HepG2 (cell line): ENCODE measurements at regions not wholly inside any gene's neighbourhood (a gene's known extent, or its start where the extent isn't known, plus 50 kb on each side); places are given as distances from the start of the nearest gene placed in this dataset.

Experiments used
- ARNT ChIP-seq: fragments of 450-650 bp; IDR thresholded peaks from 2 replicates; pipeline ENCODE4 v1.6.1; 2017
- BHLHE40 ChIP-seq: IDR thresholded peaks from 2 replicates; pipeline ENCODE4 v1.6.1; 2011; ENCODE audit warnings: low read length, improper control_type of control experiment
- CAMTA2 ChIP-seq: sonication (generic); formaldehyde crosslinking; IDR thresholded peaks from 2 replicates; pipeline ENCODE4 v1.4.0; 2020; ENCODE audit warnings: mild to moderate bottlenecking, missing genetic modification reagents, borderline replicate concordance
- CENPX ChIP-seq: sonication (generic); formaldehyde crosslinking; IDR thresholded peaks from 2 replicates; pipeline ENCODE4 v1.9.0; 2021; ENCODE audit warnings: mild to moderate bottlenecking, missing genetic modification reagents, moderate library complexity
- FOXJ3 ChIP-seq: sonication (generic); formaldehyde crosslinking; IDR thresholded peaks from 2 replicates; pipeline ENCODE4 v1.4.0; 2020; ENCODE audit warnings: missing genetic modification reagents, mild to moderate bottlenecking, borderline replicate concordance
- MATR3 ChIP-seq: sonication (generic); formaldehyde crosslinking; IDR thresholded peaks from 2 replicates; pipeline ENCODE4 v1.4.0; 2020; ENCODE audit warnings: missing genetic modification reagents
- NCOA5 ChIP-seq: sonication (generic); formaldehyde crosslinking; IDR thresholded peaks from 2 replicates; pipeline ENCODE4 v1.4.0; 2020; ENCODE audit warnings: missing genetic modification reagents
- SETDB1 ChIP-seq: sonication (generic); formaldehyde crosslinking; IDR thresholded peaks from 2 replicates; pipeline ENCODE4 v1.5.1; 2020; ENCODE audit warnings: missing genetic modification reagents, mild to moderate bottlenecking, borderline replicate concordance
- SP140L ChIP-seq: sonication (generic); formaldehyde crosslinking; IDR thresholded peaks from 2 replicates; pipeline ENCODE4 v1.4.0; 2020; ENCODE audit warnings: missing genetic modification reagents, borderline replicate concordance
- TOE1 ChIP-seq: sonication (generic); formaldehyde crosslinking; IDR thresholded peaks from 2 replicates; pipeline ENCODE4 v1.4.0; 2020; ENCODE audit warnings: mild to moderate bottlenecking, missing genetic modification reagents
- TRIM24 ChIP-seq: sonication (generic); formaldehyde crosslinking; IDR thresholded peaks from 2 replicates; pipeline ENCODE4 v1.8.0; 2022; ENCODE audit warnings: mild to moderate bottlenecking, missing genetic modification reagents
- ZBTB7A ChIP-seq: sonication (generic); formaldehyde crosslinking; IDR thresholded peaks from 2 replicates; pipeline ENCODE4 v1.8.0; 2022; ENCODE audit warnings: mild to moderate bottlenecking, missing genetic modification reagents
- ZNF614 ChIP-seq: IDR thresholded peaks from 2 replicates; pipeline ENCODE4 v1.6.1; 2018; ENCODE audit warnings: missing biosample characterization, missing genetic modification reagents, inconsistent platforms, borderline replicate concordance
- ZNF839 ChIP-seq: sonication (generic); formaldehyde crosslinking; IDR thresholded peaks from 2 replicates; pipeline ENCODE4 v1.4.0; 2020; ENCODE audit warnings: missing genetic modification reagents, mild to moderate bottlenecking, borderline replicate concordance
- TF ChIP-seq, protein P1 (sequence below): sonication (generic); formaldehyde crosslinking; IDR thresholded peaks from 2 replicates; pipeline ENCODE4 v1.9.0; 2021; ENCODE audit warnings: missing genetic modification reagents, borderline replicate concordance
- TF ChIP-seq, protein P2 (sequence below): sonication (generic); formaldehyde crosslinking; IDR thresholded peaks from 2 replicates; pipeline ENCODE4 v1.5.0; 2020; ENCODE audit warnings: missing genetic modification reagents
- TF ChIP-seq, protein P3 (sequence below): sonication (generic); formaldehyde crosslinking; IDR thresholded peaks from 2 replicates; pipeline ENCODE4 v1.4.0; 2020; ENCODE audit warnings: missing genetic modification reagents
- TF ChIP-seq, protein P4 (sequence below): IDR thresholded peaks from 2 replicates; pipeline ENCODE4 v1.6.1; 2012; ENCODE audit warnings: low read length, improper control_type of control experiment

DNA sequence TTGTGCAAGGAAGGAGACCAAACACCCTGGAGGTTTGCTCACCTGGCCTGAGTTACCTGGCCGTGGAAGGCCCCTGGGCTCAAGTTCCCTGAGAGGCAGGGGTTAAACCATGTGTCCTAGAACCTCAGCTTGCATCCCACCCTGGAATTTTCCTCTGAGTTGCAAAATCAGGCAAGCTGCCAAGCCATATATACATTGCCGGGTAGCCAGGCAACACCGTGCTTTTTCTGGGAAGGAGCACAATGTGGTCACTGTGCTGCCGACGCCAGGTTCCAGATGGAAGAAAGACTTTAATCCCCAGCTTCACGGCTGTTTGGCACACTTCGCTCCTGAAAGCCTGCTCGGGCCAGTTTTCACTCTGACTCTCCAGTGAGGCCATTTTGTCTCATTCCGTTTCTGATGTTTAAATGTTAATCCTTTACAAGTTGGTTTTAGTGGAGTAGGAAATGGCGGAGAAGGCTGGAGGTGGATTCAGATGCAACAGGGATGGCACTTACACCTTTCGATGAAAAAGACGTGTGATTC, 60.1 kb upstream of the PEG3 start (continued):
- TF ChIP-seq, protein P1, sequence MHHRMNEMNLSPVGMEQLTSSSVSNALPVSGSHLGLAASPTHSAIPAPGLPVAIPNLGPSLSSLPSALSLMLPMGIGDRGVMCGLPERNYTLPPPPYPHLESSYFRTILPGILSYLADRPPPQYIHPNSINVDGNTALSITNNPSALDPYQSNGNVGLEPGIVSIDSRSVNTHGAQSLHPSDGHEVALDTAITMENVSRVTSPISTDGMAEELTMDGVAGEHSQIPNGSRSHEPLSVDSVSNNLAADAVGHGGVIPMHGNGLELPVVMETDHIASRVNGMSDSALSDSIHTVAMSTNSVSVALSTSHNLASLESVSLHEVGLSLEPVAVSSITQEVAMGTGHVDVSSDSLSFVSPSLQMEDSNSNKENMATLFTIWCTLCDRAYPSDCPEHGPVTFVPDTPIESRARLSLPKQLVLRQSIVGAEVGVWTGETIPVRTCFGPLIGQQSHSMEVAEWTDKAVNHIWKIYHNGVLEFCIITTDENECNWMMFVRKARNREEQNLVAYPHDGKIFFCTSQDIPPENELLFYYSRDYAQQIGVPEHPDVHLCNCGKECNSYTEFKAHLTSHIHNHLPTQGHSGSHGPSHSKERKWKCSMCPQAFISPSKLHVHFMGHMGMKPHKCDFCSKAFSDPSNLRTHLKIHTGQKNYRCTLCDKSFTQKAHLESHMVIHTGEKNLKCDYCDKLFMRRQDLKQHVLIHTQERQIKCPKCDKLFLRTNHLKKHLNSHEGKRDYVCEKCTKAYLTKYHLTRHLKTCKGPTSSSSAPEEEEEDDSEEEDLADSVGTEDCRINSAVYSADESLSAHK (CRISPR knock-in tag), result no peak
- TF ChIP-seq, protein P2, sequence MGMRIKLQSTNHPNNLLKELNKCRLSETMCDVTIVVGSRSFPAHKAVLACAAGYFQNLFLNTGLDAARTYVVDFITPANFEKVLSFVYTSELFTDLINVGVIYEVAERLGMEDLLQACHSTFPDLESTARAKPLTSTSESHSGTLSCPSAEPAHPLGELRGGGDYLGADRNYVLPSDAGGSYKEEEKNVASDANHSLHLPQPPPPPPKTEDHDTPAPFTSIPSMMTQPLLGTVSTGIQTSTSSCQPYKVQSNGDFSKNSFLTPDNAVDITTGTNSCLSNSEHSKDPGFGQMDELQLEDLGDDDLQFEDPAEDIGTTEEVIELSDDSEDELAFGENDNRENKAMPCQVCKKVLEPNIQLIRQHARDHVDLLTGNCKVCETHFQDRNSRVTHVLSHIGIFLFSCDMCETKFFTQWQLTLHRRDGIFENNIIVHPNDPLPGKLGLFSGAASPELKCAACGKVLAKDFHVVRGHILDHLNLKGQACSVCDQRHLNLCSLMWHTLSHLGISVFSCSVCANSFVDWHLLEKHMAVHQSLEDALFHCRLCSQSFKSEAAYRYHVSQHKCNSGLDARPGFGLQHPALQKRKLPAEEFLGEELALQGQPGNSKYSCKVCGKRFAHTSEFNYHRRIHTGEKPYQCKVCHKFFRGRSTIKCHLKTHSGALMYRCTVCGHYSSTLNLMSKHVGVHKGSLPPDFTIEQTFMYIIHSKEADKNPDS (CRISPR knock-in tag), result no peak
- TF ChIP-seq ZNF839 (CRISPR knock-in tag) (peak; percentile 53; the same call in 1 of the 2 replicates), ZNF614 (CRISPR knock-in tag) (peak; percentile 96), SETDB1 (CRISPR knock-in tag) (no peak), TOE1 (peak; percentile 92), ZBTB7A (peak; percentile 48; the same call in 1 of the 2 replicates), TRIM24 (CRISPR knock-in tag) (no peak), CENPX (CRISPR knock-in tag) (no peak), MATR3 (no peak), CAMTA2 (CRISPR knock-in tag) (no peak), BHLHE40 (peak; percentile 58; the same call in 1 of the 2 replicates), NCOA5 (no peak), SP140L (CRISPR knock-in tag) (peak; percentile 45; the same call in 1 of the 2 replicates), ARNT (no peak), FOXJ3 (CRISPR knock-in tag) (peak; percentile 98)
- TF ChIP-seq, protein P3, sequence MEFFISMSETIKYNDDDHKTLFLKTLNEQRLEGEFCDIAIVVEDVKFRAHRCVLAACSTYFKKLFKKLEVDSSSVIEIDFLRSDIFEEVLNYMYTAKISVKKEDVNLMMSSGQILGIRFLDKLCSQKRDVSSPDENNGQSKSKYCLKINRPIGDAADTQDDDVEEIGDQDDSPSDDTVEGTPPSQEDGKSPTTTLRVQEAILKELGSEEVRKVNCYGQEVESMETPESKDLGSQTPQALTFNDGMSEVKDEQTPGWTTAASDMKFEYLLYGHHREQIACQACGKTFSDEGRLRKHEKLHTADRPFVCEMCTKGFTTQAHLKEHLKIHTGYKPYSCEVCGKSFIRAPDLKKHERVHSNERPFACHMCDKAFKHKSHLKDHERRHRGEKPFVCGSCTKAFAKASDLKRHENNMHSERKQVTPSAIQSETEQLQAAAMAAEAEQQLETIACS (CRISPR knock-in tag), result no peak
- TF ChIP-seq, protein P4, sequence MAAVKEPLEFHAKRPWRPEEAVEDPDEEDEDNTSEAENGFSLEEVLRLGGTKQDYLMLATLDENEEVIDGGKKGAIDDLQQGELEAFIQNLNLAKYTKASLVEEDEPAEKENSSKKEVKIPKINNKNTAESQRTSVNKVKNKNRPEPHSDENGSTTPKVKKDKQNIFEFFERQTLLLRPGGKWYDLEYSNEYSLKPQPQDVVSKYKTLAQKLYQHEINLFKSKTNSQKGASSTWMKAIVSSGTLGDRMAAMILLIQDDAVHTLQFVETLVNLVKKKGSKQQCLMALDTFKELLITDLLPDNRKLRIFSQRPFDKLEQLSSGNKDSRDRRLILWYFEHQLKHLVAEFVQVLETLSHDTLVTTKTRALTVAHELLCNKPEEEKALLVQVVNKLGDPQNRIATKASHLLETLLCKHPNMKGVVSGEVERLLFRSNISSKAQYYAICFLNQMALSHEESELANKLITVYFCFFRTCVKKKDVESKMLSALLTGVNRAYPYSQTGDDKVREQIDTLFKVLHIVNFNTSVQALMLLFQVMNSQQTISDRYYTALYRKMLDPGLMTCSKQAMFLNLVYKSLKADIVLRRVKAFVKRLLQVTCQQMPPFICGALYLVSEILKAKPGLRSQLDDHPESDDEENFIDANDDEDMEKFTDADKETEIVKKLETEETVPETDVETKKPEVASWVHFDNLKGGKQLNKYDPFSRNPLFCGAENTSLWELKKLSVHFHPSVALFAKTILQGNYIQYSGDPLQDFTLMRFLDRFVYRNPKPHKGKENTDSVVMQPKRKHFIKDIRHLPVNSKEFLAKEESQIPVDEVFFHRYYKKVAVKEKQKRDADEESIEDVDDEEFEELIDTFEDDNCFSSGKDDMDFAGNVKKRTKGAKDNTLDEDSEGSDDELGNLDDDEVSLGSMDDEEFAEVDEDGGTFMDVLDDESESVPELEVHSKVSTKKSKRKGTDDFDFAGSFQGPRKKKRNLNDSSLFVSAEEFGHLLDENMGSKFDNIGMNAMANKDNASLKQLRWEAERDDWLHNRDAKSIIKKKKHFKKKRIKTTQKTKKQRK, result no peak
